Gastrocnemius medialis (tissue), 4 donors: ENCODE measurements at regions not wholly inside any gene's neighbourhood (a gene's known extent, or its start where the extent isn't known, plus 50 kb on each side); places are given as distances from the start of the nearest gene placed in this dataset.

Source experiments
- ATAC-seq, 2 donors: fragments of 150-250 bp; one replicate each; pipeline ENCODE4 v1.9.1; 2016
- DNase-seq, 2 donors: peaks; one replicate each; pipeline ENCODE4 v3.0.0-alpha.2; 2019
- H3K27ac ChIP-seq, 4 donors: fragments of 200-600 bp; sonication (generic); 1 replicate in 1 of 4; 2 replicates in 3 of 4; pipeline ENCODE4 v1.5.1; 2016 to 2018; ENCODE audit warnings: mild to moderate bottlenecking in 2 of 4, moderate library complexity in 1 of 4
- H3K27me3 ChIP-seq, 3 donors: fragments of 200-600 bp; sonication (generic) in 2 of 3; 1 replicate in 1 of 3; 2 replicates in 2 of 3; pipeline versions ENCODE4 v1.5.1 to v1.6.0; 2016 to 2019; ENCODE audit warnings: mild to moderate bottlenecking in 1 of 3, moderate library complexity in 1 of 3
- H3K36me3 ChIP-seq, 2 donors: fragments of 200-600 bp; sonication (generic) in 1 of 2; one replicate each; pipeline ENCODE4 v1.5.1; 2017 to 2018
- H3K4me1 ChIP-seq, 2 donors: fragments of 200-600 bp; sonication (generic) in 1 of 2; one replicate each; pipeline ENCODE4 v1.5.1; 2016 to 2017; ENCODE audit warnings: mild to moderate bottlenecking in 2 of 2
- H3K4me3 ChIP-seq, 4 donors: fragments of 200-600 bp; sonication (generic) in 3 of 4; 1 replicate in 1 of 4; 2 replicates in 3 of 4; pipeline ENCODE4 v1.5.1; 2016 to 2019; ENCODE audit warnings: mild to moderate bottlenecking in 2 of 4
- H3K9me3 ChIP-seq, 3 donors: fragments of 200-600 bp; sonication (generic) in 2 of 3; 1 replicate in 1 of 3; 2 replicates in 2 of 3; pipeline ENCODE4 v1.5.1; 2016 to 2019
- POLR2A ChIP-seq, 2 donors: fragments of 450-650 bp; IDR thresholded peaks; one replicate each; pipeline ENCODE4 v1.6.1; 2017; ENCODE audit warnings: antibody characterized with exemption in 2 of 2, mild to moderate bottlenecking in 2 of 2, moderate library complexity in 2 of 2
- in situ Hi-C, 4 donors: fragments of 200-750 bp; cut with MboI; loops; one replicate each; pipeline versions ENCODE4 v1.15.0 to v1.8.0; 2017; ENCODE audit warnings: low sequenced_read_pairs in 4 of 4
- intact Hi-C: fragments of 100-400 bp; cut with DNase I; formaldehyde crosslinking; loops from one replicate; pipeline ENCODE4 v1.15.1; 2023; ENCODE audit warnings: low total_unique reads
- TF ChIP-seq, protein P1 (sequence below), 5 experiments: fragments of 450-650 bp in 3 of 5; fragments of 200-600 bp in 2 of 5; sonication (generic) in 2 of 5; IDR thresholded peaks in 4 of 5; conservative IDR thresholded peaks in 1 of 5; 1 replicate in 4 of 5; 2 replicates in 1 of 5; pipeline ENCODE4 v1.5.1; 2016 to 2019; ENCODE audit warnings: antibody characterized with exemption in 5 of 5, mild to moderate bottlenecking in 3 of 5, moderate library complexity in 3 of 5

GRCh38 chr10:8778713-8779112, 724.2 kb downstream of the GATA3 start:
- in situ Hi-C loops, result no loop called here
- no peak for DNase-seq
- TF ChIP-seq POLR2A (IDR thresholded peaks at IDR 0.05), result no peak
- TF ChIP-seq, protein P1, sequence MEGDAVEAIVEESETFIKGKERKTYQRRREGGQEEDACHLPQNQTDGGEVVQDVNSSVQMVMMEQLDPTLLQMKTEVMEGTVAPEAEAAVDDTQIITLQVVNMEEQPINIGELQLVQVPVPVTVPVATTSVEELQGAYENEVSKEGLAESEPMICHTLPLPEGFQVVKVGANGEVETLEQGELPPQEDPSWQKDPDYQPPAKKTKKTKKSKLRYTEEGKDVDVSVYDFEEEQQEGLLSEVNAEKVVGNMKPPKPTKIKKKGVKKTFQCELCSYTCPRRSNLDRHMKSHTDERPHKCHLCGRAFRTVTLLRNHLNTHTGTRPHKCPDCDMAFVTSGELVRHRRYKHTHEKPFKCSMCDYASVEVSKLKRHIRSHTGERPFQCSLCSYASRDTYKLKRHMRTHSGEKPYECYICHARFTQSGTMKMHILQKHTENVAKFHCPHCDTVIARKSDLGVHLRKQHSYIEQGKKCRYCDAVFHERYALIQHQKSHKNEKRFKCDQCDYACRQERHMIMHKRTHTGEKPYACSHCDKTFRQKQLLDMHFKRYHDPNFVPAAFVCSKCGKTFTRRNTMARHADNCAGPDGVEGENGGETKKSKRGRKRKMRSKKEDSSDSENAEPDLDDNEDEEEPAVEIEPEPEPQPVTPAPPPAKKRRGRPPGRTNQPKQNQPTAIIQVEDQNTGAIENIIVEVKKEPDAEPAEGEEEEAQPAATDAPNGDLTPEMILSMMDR (IDR thresholded peaks at IDR 0.05 in 4 of 5, conservative IDR thresholded peaks at IDR 0.05 in 1 of 5), result no peak

DNA sequence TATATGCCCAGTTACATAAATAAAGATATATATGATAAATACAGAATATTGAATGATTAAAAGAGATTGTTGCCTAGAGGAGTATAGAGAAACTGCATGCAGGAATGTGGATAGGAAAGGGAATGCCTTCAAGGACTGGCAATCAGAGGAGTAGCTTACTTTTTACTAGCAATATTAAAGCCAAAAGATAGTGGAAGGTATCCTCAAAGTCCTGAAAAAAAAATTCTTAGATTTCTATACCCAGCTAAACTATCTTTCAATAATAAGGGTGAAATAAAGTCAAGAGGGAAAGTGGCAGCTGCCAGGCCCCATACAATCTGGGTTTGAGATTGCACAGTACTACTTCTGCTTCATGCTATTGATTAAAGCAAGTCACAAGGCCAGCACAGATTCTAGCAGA, 733.2 kb downstream of the GATA3 start:
- no peak for ATAC-seq
- TF ChIP-seq, protein P1 (IDR thresholded peaks at IDR 0.05 in 4 of 5, conservative IDR thresholded peaks at IDR 0.05 in 1 of 5), result no peak
- TF ChIP-seq POLR2A (IDR thresholded peaks at IDR 0.05), result no peak
- Histone ChIP-seq H3K36me3 (no peaks in the 10 kb centered on the region), H3K9me3 (no peaks in the 10 kb centered on the region), H3K27me3 (no peaks in the 10 kb centered on the region), H3K4me3 (no peak overlapping the region), H3K4me1 (no peaks in the 10 kb centered on the region), H3K27ac (no peak overlapping the region)
- DNase-seq, result no peak
- in situ Hi-C loops (no loop called here), intact Hi-C loops (no loop called here)

More at GRCh38 chr10:8778713-8779112, 724.2 kb downstream of the GATA3 start:
- Histone ChIP-seq H3K27me3 (no peaks in the 10 kb centered on the region), H3K27ac (no peak overlapping the region), H3K4me3 (no peak overlapping the region), H3K4me1 (no peaks in the 10 kb centered on the region), H3K9me3 (no peaks in the 10 kb centered on the region), H3K36me3 (no peaks in the 10 kb centered on the region)
- intact Hi-C loops, result no loop called here
- ATAC-seq, result no peak

DNA sequence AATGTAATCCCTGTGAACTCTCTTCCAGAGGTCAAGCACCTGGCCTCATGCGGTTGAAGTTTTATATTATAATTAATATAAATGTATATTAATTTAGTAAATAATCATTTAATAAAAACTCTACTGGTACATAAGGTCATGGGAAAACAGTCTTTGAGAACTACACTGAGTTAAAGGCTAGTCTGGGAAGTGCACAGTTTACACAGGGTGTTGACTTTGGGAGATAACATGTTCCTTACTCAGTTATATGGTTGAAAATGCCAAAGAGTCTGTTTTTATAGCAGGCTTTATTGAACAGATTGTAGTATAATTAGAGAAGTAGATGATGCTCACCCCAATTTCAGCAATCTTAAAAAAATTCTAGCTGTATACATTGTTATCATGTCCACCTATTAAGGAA, 735.9 kb downstream of the GATA3 start:
- ATAC-seq, result no peak
- in situ Hi-C loops (no loop called here), intact Hi-C loops (no loop called here)
- Histone ChIP-seq H3K27ac (no peak overlapping the region), H3K4me3 (no peak overlapping the region), H3K36me3 (no peaks in the 10 kb centered on the region), H3K9me3 (no peaks in the 10 kb centered on the region), H3K27me3 (no peaks in the 10 kb centered on the region), H3K4me1 (no peaks in the 10 kb centered on the region)
- no peak for TF ChIP-seq POLR2A (IDR thresholded peaks at IDR 0.05)
- TF ChIP-seq, protein P1 (IDR thresholded peaks at IDR 0.05 in 4 of 5, conservative IDR thresholded peaks at IDR 0.05 in 1 of 5), result no peak
- DNase-seq, result no peak

- TF ChIP-seq POLR2A (IDR thresholded peaks at IDR 0.05), result no peak
- TF ChIP-seq, protein P1 (IDR thresholded peaks at IDR 0.05 in 4 of 5, conservative IDR thresholded peaks at IDR 0.05 in 1 of 5), result no peak
- Histone ChIP-seq H3K27ac (no peak overlapping the region), H3K4me3 (no peak overlapping the region), H3K27me3 (no peaks in the 10 kb centered on the region), H3K4me1 (no peaks in the 10 kb centered on the region), H3K9me3 (no peaks in the 10 kb centered on the region), H3K36me3 (no peaks in the 10 kb centered on the region)
- DNase-seq, result no peak
- no peak for ATAC-seq
- intact Hi-C loops (no loop called here), in situ Hi-C loops (no loop called here)
Observed at GRCh38 chr10:8794860-8795259, 740.4 kb downstream of the GATA3 start.

DNA sequence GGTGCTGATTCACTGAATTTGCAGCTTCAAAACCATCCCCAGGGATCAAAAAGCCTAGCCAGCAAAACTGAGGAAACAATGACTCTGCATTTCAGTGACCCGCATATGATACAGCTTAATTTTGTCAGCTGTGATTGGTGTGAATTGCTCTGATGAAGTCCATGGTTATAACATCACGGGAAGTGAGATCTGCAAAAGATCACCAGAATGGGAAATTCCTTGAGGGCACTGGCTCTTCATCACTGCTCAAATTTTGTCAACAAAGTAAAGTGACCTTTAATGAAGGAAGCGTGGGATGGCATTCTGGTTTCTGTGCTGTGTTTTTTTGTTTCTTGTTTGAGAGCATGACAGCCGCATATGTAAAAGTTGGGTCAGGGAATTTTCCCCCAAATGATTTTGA, 745.9 kb downstream of the GATA3 start:
- Histone ChIP-seq H3K4me1 (no peaks in the 10 kb centered on the region), H3K9me3 (no peaks in the 10 kb centered on the region), H3K4me3 (no peak overlapping the region), H3K27ac (no peak overlapping the region), H3K36me3 (no peaks in the 10 kb centered on the region), H3K27me3 (no peaks in the 10 kb centered on the region)
- intact Hi-C loops (no loop called here), in situ Hi-C loops (no loop called here)
- ATAC-seq, result no peak
- TF ChIP-seq, protein P1 (IDR thresholded peaks at IDR 0.05 in 4 of 5, conservative IDR thresholded peaks at IDR 0.05 in 1 of 5), result no peak
- no peak for TF ChIP-seq POLR2A (IDR thresholded peaks at IDR 0.05)
- DNase-seq, result no peak
